Kidney (tissue), 13 donors: ENCODE measurements at regions not wholly inside any gene's neighbourhood (a gene's known extent, or its start where the extent isn't known, plus 50 kb on each side); places are given as distances from the start of the nearest gene placed in this dataset.

Experiments
- DNase-seq, 5 donors: peaks; one replicate each; pipeline ENCODE4 v3.0.0-alpha.2; 2013 to 2020
- FAIRE-seq: peaks from 2 replicates; lab custom pipeline; 2012; peaks lifted over from hg19 to GRCh38; lab: Jason Lieb, UNC
- H3K27ac ChIP-seq, 2 donors: one replicate each; pipeline ENCODE4 v1.7.0; 2013; ENCODE audit warnings: low read depth in 2 of 2, low read length in 2 of 2, inconsistent platforms in 1 of 2
- H3K27me3 ChIP-seq: one replicate; pipeline ENCODE4 v1.7.1; 2013; ENCODE audit warnings: low read length, inconsistent platforms; ENCODE audit not compliant: control insufficient read depth, insufficient read depth
- H3K36me3 ChIP-seq, 3 donors: one replicate each; pipeline versions ENCODE4 v1.7.0 to v1.7.1; 2013; ENCODE audit warnings: low read length in 3 of 3, control low read depth in 1 of 3, inconsistent platforms in 1 of 3; ENCODE audit not compliant: insufficient read depth in 3 of 3, control insufficient read depth in 2 of 3
- H3K4me1 ChIP-seq, 3 donors: one replicate each; pipeline versions ENCODE4 v1.7.0 to v1.7.1; 2013; ENCODE audit warnings: low read length in 3 of 3, inconsistent platforms in 1 of 3, low read depth in 1 of 3; ENCODE audit not compliant: control insufficient read depth in 2 of 3, insufficient read depth in 2 of 3
- H3K4me3 ChIP-seq, 3 donors: one replicate each; pipeline versions ENCODE4 v1.7.0 to v1.8.1; 2013; ENCODE audit warnings: low read length in 3 of 3, control low read depth in 1 of 3, inconsistent platforms in 1 of 3
- H3K9ac ChIP-seq, 3 donors: one replicate each; pipeline versions ENCODE4 v1.7.0 to v1.7.1; 2013; ENCODE audit warnings: low read length in 3 of 3, control low read depth in 1 of 3, inconsistent platforms in 1 of 3
- H3K9me3 ChIP-seq, 3 donors: one replicate each; pipeline versions ENCODE4 v1.7.0 to v1.7.1; 2013; ENCODE audit warnings: low read length in 3 of 3, control low read depth in 1 of 3, inconsistent platforms in 1 of 3; ENCODE audit not compliant: control insufficient read depth in 2 of 3, insufficient read depth in 1 of 3
- CTCF ChIP-seq: IDR thresholded peaks from 3 replicates; pipeline ENCODE4 v1.5.1; 2012; ENCODE audit warnings: mild to moderate bottlenecking, moderate library complexity, borderline replicate concordance; ENCODE audit not compliant: insufficient read depth; ENCODE audit errors: extremely low read depth
- intact Hi-C: fragments of 100-400 bp; cut with DNase I; formaldehyde crosslinking; loops from one replicate; pipeline ENCODE4 v1.11.1; 2022
- donor health status: control.
- donor health status: control.
- donor health status: control.
- donor health status: control.
- donor health status: control.
- donor health status: DM: yes; HTN: yes; CAD: no.
- donor health status: Normal renal cell carcinoma (clear cell type).

- Histone ChIP-seq H3K27ac (no peak overlapping the region), H3K4me1 (no peaks in the 10 kb centered on the region), H3K36me3 (no peaks in the 10 kb centered on the region), H3K9ac (no peak overlapping the region), H3K4me3 (no peak overlapping the region), H3K9me3 (no peaks in the 10 kb centered on the region), H3K27me3 (no peaks in the 10 kb centered on the region)
- FAIRE-seq (no peak), DNase-seq (no peak)
- intact Hi-C loops = no loop called here
- no peak for TF ChIP-seq CTCF
Measured at GRCh38 chr20:4488407-4489339, 197.6 kb upstream of the PRNP start.

- intact Hi-C loops = no loop called here
- DNase-seq (peak in 2 of 5 donors; percentile 30 to 59), FAIRE-seq (no peak)
- Histone ChIP-seq H3K9ac (no peak overlapping the region), H3K9me3 (no peaks in the 10 kb centered on the region), H3K4me1 (no peaks in the 10 kb centered on the region), H3K27me3 (no peaks in the 10 kb centered on the region), H3K36me3 (no peaks in the 10 kb centered on the region), H3K4me3 (no peak overlapping the region), H3K27ac (no peak overlapping the region)
- TF ChIP-seq CTCF = no peak
Measured at GRCh38 chr20:4484379-4484997, 201.8 kb upstream of the PRNP start.

GRCh38 chr20:4483961-4484360, 202.3 kb upstream of the PRNP start:
- Histone ChIP-seq H3K9ac (no peak overlapping the region), H3K27me3 (no peaks in the 10 kb centered on the region), H3K4me3 (no peak overlapping the region), H3K9me3 (no peaks in the 10 kb centered on the region), H3K36me3 (no peaks in the 10 kb centered on the region), H3K27ac (no peak overlapping the region), H3K4me1 (no peaks in the 10 kb centered on the region)
- intact Hi-C loops = no loop called here
- DNase-seq (peak in 2 of 5 donors; percentile 16 to 26), FAIRE-seq (no peak)
- no peak for TF ChIP-seq CTCF
